ENCODE measurements at regions not wholly inside any gene's neighbourhood (a gene's known extent, or its start where the extent isn't known, plus 50 kb on each side); places are given as distances from the start of the nearest gene placed in this dataset.
A peak's percentile ranks its signal among the peaks of the same experiment; 100 is the strongest.

- no peak for DNase-seq (ENCODE audit: low read depth)
Observed at GRCh38 chr2:234676109-234676782, 179.4 kb upstream of the ARL4C start.

DNA sequence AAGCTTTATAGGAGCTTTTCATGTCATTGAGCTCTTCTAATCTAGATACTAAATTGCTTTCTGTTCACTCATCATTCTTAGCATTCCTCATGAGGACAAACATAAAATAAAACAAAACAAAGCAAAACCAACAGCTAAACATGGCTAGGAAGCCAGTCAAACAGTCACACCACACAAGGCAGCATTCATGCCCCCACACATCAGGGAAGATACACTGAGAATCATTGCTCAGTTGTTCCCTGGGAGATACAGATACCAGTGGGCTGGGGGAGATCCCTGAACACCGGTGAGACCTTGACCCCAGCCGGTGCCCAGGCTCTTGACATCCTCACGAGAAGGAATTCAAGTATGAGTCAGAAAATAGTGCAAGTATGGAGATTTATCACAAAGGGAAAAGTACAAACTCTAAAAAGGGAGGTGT, 177.9 kb upstream of the ARL4C start:
- DNase-seq (ENCODE audit: low read depth), result peak; percentile 50

DNA sequence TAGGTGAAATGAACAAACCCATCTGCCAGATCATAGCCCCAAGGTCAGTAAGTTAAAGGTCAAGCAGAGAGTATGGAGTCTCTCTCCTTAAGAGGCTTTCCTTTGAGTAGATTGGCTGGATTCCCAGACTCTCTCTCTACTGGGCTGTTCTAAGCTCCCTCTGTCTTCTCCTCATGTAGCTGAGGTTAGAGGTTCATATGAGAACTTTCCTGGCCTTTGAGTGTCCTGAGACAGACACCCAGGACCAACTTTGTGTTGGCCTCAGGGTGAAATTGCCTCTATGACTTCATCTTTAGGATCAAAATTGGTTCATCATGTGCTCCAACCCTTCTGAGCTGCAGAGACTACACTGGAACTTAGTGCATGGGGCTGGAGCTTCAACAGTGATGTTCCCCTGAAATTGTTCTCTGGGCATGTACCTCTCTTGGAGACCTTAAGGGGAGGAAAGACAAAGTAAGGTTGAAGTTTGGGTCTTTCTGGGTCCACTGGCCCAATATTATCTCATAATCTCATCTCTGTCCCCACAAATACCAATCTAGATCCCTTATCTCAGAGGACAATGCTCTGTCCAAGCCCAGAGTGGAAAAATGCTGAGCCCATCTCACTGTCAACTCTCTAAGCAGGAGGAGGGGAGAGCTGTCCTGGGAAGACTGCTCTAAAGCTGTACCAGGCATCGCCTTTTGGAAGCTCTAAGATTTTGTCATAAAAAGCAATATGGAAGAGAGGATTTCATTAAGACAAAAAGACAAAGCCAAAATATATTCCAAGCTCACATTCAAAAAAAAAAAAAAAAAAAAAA, 177.3 kb upstream of the ARL4C start:
- no peak for DNase-seq (ENCODE audit: low read depth)

DNA sequence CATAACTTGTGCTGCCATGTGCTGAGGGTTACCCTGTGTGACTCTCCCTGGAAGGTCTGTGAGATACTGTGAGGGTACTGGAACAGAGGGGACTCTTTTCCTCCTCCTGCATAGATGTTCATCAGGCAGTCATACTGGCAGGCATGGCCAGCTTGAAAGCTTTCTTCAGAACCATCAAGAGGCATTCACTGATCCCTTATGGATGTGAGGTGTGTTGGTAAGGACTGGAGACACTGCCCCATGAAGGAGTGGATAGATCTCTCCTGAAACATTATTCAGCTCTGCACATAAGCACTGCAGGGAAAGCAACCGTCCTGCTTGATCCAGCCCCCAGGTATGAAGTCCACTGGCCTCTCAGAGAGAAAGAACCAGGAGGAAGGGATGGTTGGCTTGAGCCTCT, 176.6 kb upstream of the ARL4C start:
- DNase-seq (ENCODE audit: low read depth), result no peak

- no peak for DNase-seq (ENCODE audit: low read depth)
Observed at GRCh38 chr2:234672498-234673150, 175.7 kb upstream of the ARL4C start.

DNA sequence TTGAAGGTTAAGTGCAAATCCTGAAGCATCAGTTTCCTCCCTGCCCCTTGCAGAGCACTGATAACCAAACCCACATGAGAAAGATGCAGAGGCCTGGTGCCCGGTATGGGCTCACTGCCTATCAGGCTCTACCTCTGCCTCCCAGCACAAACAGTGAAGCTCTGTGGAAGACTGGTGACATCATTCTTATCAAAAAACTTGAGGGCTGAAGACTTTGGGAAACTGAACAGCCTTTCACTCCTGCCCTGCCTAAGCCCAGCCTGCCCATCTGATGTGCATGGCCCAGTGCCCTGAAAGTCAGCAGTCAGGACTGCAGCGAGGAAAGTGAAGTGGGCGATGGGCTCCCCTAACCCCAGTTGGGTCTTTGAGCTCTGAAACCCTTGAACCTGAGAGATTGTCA, 174.8 kb upstream of the ARL4C start:
- DNase-seq (ENCODE audit: low read depth), result no peak

DNA sequence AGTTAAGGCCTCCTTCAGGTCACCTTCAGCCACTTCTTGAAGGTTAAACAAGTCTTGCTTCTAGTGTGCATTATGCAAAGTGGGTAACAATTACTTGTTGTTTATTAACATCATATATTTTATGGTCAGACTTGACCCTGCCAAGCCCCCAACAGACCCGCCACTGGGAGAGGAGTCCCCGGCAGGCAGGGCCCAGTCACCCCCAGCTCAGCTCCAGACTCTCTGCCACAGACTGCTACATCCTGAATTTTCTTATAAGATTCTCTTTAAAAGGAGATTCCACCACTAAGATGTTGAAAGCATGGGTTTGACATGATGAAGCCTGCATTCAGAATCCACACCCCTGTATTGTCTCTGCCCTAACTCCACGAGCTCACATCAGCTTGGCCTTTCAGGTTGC, 174.3 kb upstream of the ARL4C start:
- DNase-seq (ENCODE audit: low read depth), result no peak

- DNase-seq (ENCODE audit: low read depth), result no peak
Observed at GRCh38 chr2:234670806-234671205, 173.9 kb upstream of the ARL4C start.

DNA sequence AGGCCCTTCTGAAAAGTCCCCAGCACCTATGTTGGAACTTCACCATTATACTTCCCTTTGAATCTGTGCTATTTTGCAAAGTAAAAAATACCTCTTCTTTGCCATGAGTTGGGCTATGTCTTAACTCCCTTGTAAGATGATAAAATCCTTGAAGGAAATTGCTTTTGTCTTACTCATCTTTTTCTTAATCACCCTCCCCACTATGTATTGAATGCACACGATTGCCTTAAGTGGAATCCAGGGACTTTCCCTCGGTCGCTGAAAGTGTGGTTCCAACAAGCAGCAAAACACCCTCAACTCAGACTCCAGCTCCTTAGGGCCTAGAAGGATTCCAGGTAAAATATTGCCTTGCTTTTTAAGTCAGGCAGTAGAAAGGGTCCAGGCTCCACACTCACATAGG, 173.2 kb upstream of the ARL4C start:
- DNase-seq (ENCODE audit: low read depth), result peak; percentile 82

DNA sequence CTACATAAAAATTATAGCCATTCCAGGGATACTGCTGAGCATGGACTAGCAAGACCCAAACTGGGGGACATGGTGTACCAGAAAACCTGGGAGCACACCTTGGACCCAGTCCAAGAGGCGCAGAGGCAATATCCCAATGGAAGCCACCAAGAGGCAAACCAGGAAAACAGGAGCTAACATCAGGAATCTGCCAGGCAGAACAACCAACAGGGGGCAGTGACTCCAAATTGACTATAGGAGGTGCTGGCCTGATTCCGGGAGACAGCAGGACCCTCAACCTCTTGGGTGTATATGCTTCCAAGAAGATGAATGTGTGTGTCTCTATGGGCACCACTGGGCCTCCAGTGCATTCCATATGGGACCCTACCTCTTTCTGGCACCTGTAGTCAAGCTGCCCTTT, 172.7 kb upstream of the ARL4C start:
- no peak for DNase-seq (ENCODE audit: low read depth)

DNA sequence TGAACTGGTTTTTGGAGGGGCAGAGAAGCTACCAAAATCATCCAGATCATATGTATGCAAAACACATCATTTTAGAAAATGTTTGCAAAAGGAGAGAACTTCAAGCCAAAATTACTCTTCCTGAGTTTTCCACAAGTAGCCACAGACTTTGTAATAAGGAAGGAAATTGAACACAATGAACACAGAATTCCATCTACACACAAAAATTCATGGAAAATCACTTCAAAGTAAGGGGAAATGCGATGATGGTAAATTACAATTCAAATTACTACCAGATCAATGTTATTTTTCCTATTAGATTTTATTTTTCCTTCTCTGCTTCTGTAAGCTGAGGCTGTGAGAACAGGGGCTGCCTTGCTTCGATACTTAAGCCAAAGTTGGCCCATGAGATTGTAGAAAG, 172.1 kb upstream of the ARL4C start:
- no peak for DNase-seq (ENCODE audit: low read depth)

- DNase-seq (ENCODE audit: low read depth), result no peak
Observed at GRCh38 chr2:234666911-234667310, 170.0 kb upstream of the ARL4C start.

DNA sequence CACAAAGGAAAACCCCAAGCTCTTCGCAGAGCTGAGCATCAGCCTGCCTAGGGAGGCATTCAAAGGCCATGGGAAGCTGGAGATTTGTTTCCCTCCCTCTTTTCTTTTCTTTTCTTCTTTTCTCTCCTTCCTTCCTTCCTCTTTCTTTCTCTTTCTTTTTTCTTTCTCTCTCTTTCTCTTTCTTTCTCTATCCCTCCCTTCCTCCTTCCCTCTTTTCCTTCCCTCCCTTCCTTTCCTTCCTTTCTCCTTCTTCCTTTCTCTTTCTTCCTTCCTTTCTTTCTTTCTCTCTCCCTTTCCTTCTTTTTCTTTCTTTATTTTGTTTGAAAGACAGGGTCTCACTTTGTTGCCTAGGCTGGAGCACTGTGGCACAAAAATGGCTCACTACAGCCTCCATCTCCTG, 168.4 kb upstream of the ARL4C start:
- DNase-seq (ENCODE audit: low read depth), result no peak

DNA sequence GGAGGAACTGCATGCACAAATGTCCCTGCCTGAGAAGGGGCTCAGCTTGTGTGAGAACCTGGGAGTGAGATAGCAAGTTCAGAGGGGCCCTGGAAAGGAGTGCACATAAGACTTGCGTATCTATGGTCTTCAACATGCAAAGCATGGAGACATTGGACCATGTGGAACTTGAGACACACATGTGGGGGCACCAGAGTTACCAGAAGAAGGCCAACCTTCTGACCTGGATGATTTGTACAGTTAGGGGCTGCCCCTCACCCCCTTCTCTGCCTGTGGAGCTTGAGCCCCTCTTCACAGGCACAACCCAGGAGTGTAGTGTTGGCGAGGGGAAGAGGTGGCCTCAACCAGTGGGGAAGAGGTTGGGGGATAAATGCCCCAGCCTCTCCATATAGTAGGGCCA, 165.0 kb upstream of the ARL4C start:
- no peak for DNase-seq (ENCODE audit: low read depth)

GRCh38 chr2:234661175-234661574, 164.3 kb upstream of the ARL4C start:
- DNase-seq (ENCODE audit: low read depth), result no peak

DNA sequence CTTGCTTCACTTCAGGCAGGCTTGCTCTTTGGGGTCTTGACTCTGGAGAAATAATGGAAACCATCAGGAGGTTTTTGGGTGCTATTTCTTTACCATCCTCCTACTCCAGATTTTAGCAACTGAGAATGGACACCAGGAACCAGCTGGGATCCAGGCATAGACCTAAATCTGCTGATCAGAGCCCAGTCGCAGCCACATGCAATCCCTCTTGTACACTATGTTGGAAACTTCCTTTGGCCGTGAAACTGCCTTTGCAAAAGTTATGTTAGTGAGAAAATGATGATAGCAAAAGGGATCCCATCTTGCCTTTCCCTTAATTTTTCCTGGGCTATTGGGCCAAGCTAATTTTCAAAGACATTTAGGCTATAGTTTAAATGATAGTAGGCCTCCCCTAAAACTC, 158.8 kb upstream of the ARL4C start:
- no peak for DNase-seq (ENCODE audit: low read depth)

DNA sequence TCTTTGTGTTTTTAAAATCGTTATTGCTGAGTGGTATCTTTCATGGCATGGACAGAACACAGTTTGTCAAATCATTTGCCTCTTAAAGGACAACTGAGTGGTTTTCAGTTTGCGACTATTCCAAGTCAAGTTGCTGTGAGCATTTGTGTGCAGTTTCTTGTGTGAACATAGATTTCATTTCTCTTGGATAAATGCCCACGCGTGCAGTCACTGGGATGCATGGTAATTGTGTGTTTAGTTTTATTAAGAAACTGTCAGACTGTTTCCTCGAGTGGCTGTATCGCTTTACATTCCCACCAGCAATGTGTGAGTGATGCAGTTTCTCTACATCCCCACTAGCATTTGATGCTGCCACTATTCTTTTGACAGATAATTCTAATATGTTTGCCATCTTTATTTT, 154.0 kb upstream of the ARL4C start:
- no peak for DNase-seq (ENCODE audit: low read depth)

DNA sequence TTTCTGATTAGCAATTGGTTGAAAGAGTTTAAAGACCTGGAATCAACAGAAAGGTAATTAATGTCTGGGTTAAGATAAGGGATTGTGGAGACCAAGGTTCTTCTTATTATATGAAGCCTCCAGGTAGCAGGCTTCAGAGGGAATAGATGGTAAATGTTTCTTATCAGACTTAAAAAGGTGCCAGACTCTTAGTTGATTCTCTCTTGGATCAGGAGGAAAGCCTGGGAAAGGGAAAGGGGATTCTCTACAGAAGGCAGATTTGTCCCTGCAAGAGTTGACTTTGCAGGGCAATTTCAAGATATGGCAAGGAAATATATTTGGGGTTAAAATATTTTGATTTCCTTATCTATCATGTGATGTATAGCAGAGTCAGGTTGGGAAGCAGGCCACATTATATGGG, 153.1 kb upstream of the ARL4C start:
- no peak for DNase-seq (ENCODE audit: low read depth)

- no peak for DNase-seq (ENCODE audit: low read depth)
Observed at GRCh38 chr2:234643407-234643806, 146.5 kb upstream of the ARL4C start.

DNA sequence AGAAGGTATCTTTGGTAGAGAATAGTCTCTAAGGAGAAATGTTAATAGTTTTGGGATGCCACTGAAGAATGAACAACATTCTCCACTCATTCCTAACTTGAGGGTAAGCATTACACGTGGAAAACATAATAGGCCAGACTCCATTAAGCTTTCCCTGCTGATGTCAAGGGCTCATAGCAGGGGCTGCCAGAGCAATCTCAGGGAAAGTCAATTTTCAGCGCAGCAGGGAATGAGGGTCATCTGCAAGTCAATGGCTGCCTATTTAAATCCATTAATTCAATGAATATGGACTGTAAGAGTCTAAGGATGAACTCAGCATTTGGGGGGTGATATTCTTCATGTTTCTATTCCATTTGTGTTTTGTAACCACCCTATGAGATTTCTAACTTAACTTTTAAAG, 144.2 kb upstream of the ARL4C start:
- DNase-seq (ENCODE audit: low read depth), result no peak

- DNase-seq (ENCODE audit: low read depth), result no peak
Observed at GRCh38 chr2:234640657-234641056, 143.8 kb upstream of the ARL4C start.

- no peak for DNase-seq (ENCODE audit: low read depth)
Observed at GRCh38 chr2:234638966-234639365, 142.1 kb upstream of the ARL4C start.

DNA sequence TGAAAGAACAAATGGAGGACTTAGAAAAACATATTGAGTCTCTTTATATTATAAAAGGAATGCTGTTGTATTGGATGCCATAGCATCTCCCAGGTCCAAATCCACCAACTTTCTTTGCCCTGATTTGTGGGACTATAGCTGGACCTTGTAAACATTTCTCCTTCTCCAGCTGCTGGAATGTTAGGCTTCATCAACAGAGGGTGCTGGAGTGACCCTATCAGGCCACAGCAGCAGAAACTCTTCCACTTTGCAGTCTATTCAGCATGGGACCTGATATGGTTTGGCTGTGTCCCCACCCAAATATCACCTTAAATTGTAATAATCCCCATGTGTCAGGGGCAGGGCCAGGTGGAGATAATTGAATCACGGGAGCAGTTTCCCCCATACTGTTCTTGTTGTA, 138.4 kb upstream of the ARL4C start:
- DNase-seq (ENCODE audit: low read depth), result no peak

Data from non-pigmented ciliary epithelial cell (primary cell).